ENCODE measurements at regions not wholly inside any gene's neighbourhood (a gene's known extent, or its start where the extent isn't known, plus 50 kb on each side); places are given as distances from the start of the nearest gene placed in this dataset.
A peak's percentile ranks its signal among the peaks of the same experiment; 100 is the strongest.

GRCh38 chr5:152270096-152270495, 135.0 kb downstream of the NMUR2 start:
- no peak for DNase-seq (ENCODE audit: low read depth)

GRCh38 chr5:152269533-152269932, 135.5 kb downstream of the NMUR2 start:
- DNase-seq (ENCODE audit: low read depth): no peak

- DNase-seq (ENCODE audit: low read depth): peak; percentile 25
These were observed 140.3 kb downstream of the NMUR2 start for GRCh38 chr5:152264645-152265254.

GRCh38 chr5:152262667-152263066, 142.4 kb downstream of the NMUR2 start:
- no peak for DNase-seq (ENCODE audit: low read depth)

GRCh38 chr5:152260940-152261339, 144.1 kb downstream of the NMUR2 start:
- DNase-seq (ENCODE audit: low read depth): no peak

- DNase-seq (ENCODE audit: low read depth): no peak
These were observed 145.4 kb downstream of the NMUR2 start for GRCh38 chr5:152259702-152260101.

GRCh38 chr5:152256580-152256979, 148.5 kb downstream of the NMUR2 start:
- no peak for DNase-seq (ENCODE audit: low read depth)

GRCh38 chr5:152255411-152255810, 149.7 kb downstream of the NMUR2 start:
- no peak for DNase-seq (ENCODE audit: low read depth)

- no peak for DNase-seq (ENCODE audit: low read depth)
These were observed 157.2 kb downstream of the NMUR2 start for GRCh38 chr5:152247850-152248385.

GRCh38 chr5:152246401-152246800, 158.7 kb downstream of the NMUR2 start:
- DNase-seq (ENCODE audit: low read depth): peak; percentile 28

- no peak for DNase-seq (ENCODE audit: low read depth)
These were observed 167.5 kb downstream of the NMUR2 start for GRCh38 chr5:152237531-152237930.

- no peak for DNase-seq (ENCODE audit: low read depth)
These were observed 178.9 kb downstream of the NMUR2 start for GRCh38 chr5:152226191-152226590.

- DNase-seq (ENCODE audit: low read depth): no peak
These were observed 183.1 kb downstream of the NMUR2 start for GRCh38 chr5:152221721-152222629.

GRCh38 chr5:152218694-152219093, 186.4 kb downstream of the NMUR2 start:
- no peak for DNase-seq (ENCODE audit: low read depth)

- DNase-seq (ENCODE audit: low read depth): no peak
These were observed 199.3 kb downstream of the NMUR2 start for GRCh38 chr5:152205804-152206203.

GRCh38 chr5:152202321-152202720, 202.8 kb downstream of the NMUR2 start:
- no peak for DNase-seq (ENCODE audit: low read depth)

GRCh38 chr5:152193391-152194107, 211.5 kb downstream of the NMUR2 start:
- no peak for DNase-seq (ENCODE audit: low read depth)

- DNase-seq (ENCODE audit: low read depth): no peak
These were observed 216.8 kb downstream of the NMUR2 start for GRCh38 chr5:152188251-152188650.

GRCh38 chr5:152187668-152188067, 217.4 kb downstream of the NMUR2 start:
- no peak for DNase-seq (ENCODE audit: low read depth)

GRCh38 chr5:152185547-152186245, 219.4 kb downstream of the NMUR2 start:
- no peak for DNase-seq (ENCODE audit: low read depth)

- DNase-seq (ENCODE audit: low read depth): no peak
These were observed 220.8 kb downstream of the NMUR2 start for GRCh38 chr5:152184266-152184665.

- no peak for DNase-seq (ENCODE audit: low read depth)
These were observed 223.6 kb downstream of the NMUR2 start for GRCh38 chr5:152181461-152181860.
